GM12892 (cell line): ENCODE measurements at regions not wholly inside any gene's neighbourhood (a gene's known extent, or its start where the extent isn't known, plus 50 kb on each side); places are given as distances from the start of the nearest gene placed in this dataset.

ENCODE experiments used
- POLR2A ChIP-seq: IDR thresholded peaks from 2 replicates; pipeline ENCODE4 v1.6.1; 2011; ENCODE audit warnings: low read depth, low read length, control low read depth
- POLR2AphosphoS5 ChIP-seq: IDR thresholded peaks from 2 replicates; pipeline ENCODE4 v1.6.1; 2011; ENCODE audit warnings: low read depth, low read length, control low read depth
- TAF1 ChIP-seq: IDR thresholded peaks from 2 replicates; pipeline ENCODE4 v1.6.1; 2011; ENCODE audit warnings: low read depth, mild to moderate bottlenecking, control low read depth, low read length, borderline replicate concordance

GRCh38 chr2:153156743-153157142, 321.8 kb downstream of the RPRM start:
- no peak for TF ChIP-seq POLR2AphosphoS5
- no peak for TF ChIP-seq TAF1
- TF ChIP-seq POLR2A: no peak
